IMR-90 (cell line): ENCODE measurements at regions not wholly inside any gene's neighbourhood (a gene's known extent, or its start where the extent isn't known, plus 50 kb on each side); places are given as distances from the start of the nearest gene placed in this dataset.

Experiments used
- ATAC-seq: fragments of 200-7000 bp; cut with Tn5 transposase; 2 replicates; pipeline ENCODE4 v1.9.1; 2020; ENCODE audit warnings: low read depth, mild to moderate bottlenecking, moderate library complexity
- BruUV-seq: library from RNA; stranded (reverse); fragments of 400-500 nt; replicated peaks from 2 replicates; lab custom pipeline; 2021; lab: Mats Ljungman, UMichigan
- CTCF ChIA-PET: fragments of 300-600 bp; formaldehyde crosslinking; extraction: SDS; loops from one replicate; lab custom pipeline; 2021; ENCODE audit warnings: antibody characterized with exemption; lab: Yijun Ruan, JAX
- POLR2A ChIA-PET: fragments of 300-600 bp; sonication (Branson Sonifier 250); formaldehyde crosslinking; loops from one replicate; lab custom pipeline; 2022; ENCODE audit warnings: antibody characterized with exemption; ENCODE audit not compliant: unreplicated experiment; lab: Charles Lee
- DNase-seq: peaks from one replicate; pipeline ENCODE4 v3.0.0; 2013
- H2AFZ ChIP-seq: replicated peaks from 2 replicates; pipeline ENCODE3; 2013; ENCODE audit warnings: low read length, mild to moderate bottlenecking; ENCODE audit not compliant: poor library complexity
- H2AK5ac ChIP-seq: 2 replicates; pipeline ENCODE4 v1.6.1; 2013; ENCODE audit warnings: low read depth, low read length, inconsistent platforms
- H2AK9ac ChIP-seq: replicated peaks from 2 replicates; pipeline ENCODE3; 2013; ENCODE audit warnings: mild to moderate bottlenecking, low read depth, low read length, moderate library complexity; ENCODE audit not compliant: poor library complexity
- H2BK120ac ChIP-seq: 2 replicates; pipeline ENCODE4 v1.6.1; 2013; ENCODE audit warnings: low read depth, low read length, inconsistent platforms
- H2BK15ac ChIP-seq: 3 replicates; pipeline ENCODE4 v1.6.1; 2013; ENCODE audit warnings: low read depth, low read length, inconsistent platforms
- H2BK20ac ChIP-seq: 2 replicates; pipeline ENCODE4 v1.6.1; 2013; ENCODE audit warnings: low read depth, mild to moderate bottlenecking, inconsistent platforms, low read length, moderate library complexity
- H2BK5ac ChIP-seq: 2 replicates; pipeline ENCODE4 v1.6.1; 2013; ENCODE audit warnings: mild to moderate bottlenecking, low read depth, low read length, inconsistent platforms; ENCODE audit not compliant: poor library complexity, severe bottlenecking
- H3K14ac ChIP-seq: replicated peaks from 2 replicates; pipeline ENCODE4 v1.6.1; 2013; ENCODE audit warnings: low read depth, low read length, inconsistent platforms
- H3K18ac ChIP-seq: 2 replicates; pipeline ENCODE4 v1.6.1; 2013; ENCODE audit warnings: low read depth, low read length, control low read depth
- H3K23ac ChIP-seq: 2 replicates; pipeline ENCODE4 v1.6.1; 2013; ENCODE audit warnings: low read depth, low read length, inconsistent platforms
- H3K27ac ChIP-seq: 2 replicates; pipeline ENCODE4 v1.5.1; 2013; ENCODE audit warnings: mild to moderate bottlenecking, control low read depth, low read length; ENCODE audit not compliant: insufficient read depth
- H3K27me3 ChIP-seq: 2 replicates; pipeline ENCODE4 v1.6.1; 2013; ENCODE audit warnings: low read length; ENCODE audit not compliant: control insufficient read depth, insufficient read depth
- H3K36me3 ChIP-seq: 2 replicates; pipeline ENCODE4 v1.6.1; 2013; ENCODE audit warnings: low read length, mixed read lengths; ENCODE audit not compliant: control insufficient read depth, insufficient read depth
- H3K4ac ChIP-seq: 2 replicates; pipeline ENCODE4 v1.6.1; 2013; ENCODE audit warnings: low read depth, low read length, inconsistent platforms
- H3K4me1 ChIP-seq: 2 replicates; pipeline ENCODE4 v1.6.1; 2013; ENCODE audit warnings: low read length, mixed read lengths; ENCODE audit not compliant: control insufficient read depth, insufficient read depth
- H3K4me2 ChIP-seq: 2 replicates; pipeline ENCODE4 v1.6.1; 2013; ENCODE audit warnings: low read depth, mild to moderate bottlenecking, control low read depth, low read length, moderate library complexity
- H3K4me3 ChIP-seq: 2 replicates; pipeline ENCODE4 v1.5.1; 2013; ENCODE audit warnings: low read depth, mild to moderate bottlenecking, control low read depth, low read length, moderate library complexity; ENCODE audit not compliant: insufficient read depth
- H3K56ac ChIP-seq: 2 replicates; pipeline ENCODE4 v1.6.1; 2013; ENCODE audit warnings: low read length, inconsistent platforms; ENCODE audit not compliant: insufficient read depth; ENCODE audit errors: extremely low read depth
- H3K79me1 ChIP-seq, 2 experiments: 2 replicates each; pipeline ENCODE4 v1.6.1; 2013; ENCODE audit warnings: low read length in 2 of 2, inconsistent platforms in 1 of 2, low read depth in 1 of 2
- H3K9ac ChIP-seq: 2 replicates; pipeline ENCODE4 v1.6.1; 2013; ENCODE audit warnings: low read depth, low read length, control low read depth
- H3K9me1 ChIP-seq: 2 replicates; pipeline ENCODE4 v1.6.1; 2013; ENCODE audit warnings: low read length, inconsistent platforms; ENCODE audit not compliant: insufficient read depth
- H3K9me3 ChIP-seq: 2 replicates; pipeline ENCODE4 v1.6.1; 2013; ENCODE audit warnings: low read length; ENCODE audit not compliant: control insufficient read depth, insufficient read depth
- H4K20me1 ChIP-seq: 2 replicates; pipeline ENCODE4 v1.6.1; 2013; ENCODE audit warnings: low read length, inconsistent platforms; ENCODE audit not compliant: insufficient read depth
- H4K5ac ChIP-seq: 2 replicates; pipeline ENCODE4 v1.6.1; 2013; ENCODE audit warnings: mild to moderate bottlenecking, low read depth, low read length, control low read depth
- H4K8ac ChIP-seq, 2 experiments: 2 replicates each; pipeline ENCODE4 v1.6.1; 2013; ENCODE audit warnings: low read depth in 2 of 2, low read length in 2 of 2, control low read depth in 1 of 2, inconsistent platforms in 1 of 2
- H4K91ac ChIP-seq: 2 replicates; pipeline ENCODE4 v1.6.1; 2013; ENCODE audit warnings: low read depth, low read length, inconsistent platforms; ENCODE audit not compliant: insufficient read depth
- BHLHE40 ChIP-seq: fragments of 150-350 bp; IDR thresholded peaks from 2 replicates; pipeline ENCODE4 v1.6.1; 2016; ENCODE audit warnings: mild to moderate bottlenecking, low read depth, low read length
- CHD1 ChIP-seq: IDR thresholded peaks from 2 replicates; pipeline ENCODE4 v1.6.1; 2012; ENCODE audit warnings: low read depth, low read length, improper control_type of control experiment
- FOS ChIP-seq: fragments of 150-350 bp; IDR thresholded peaks from 2 replicates; pipeline ENCODE4 v1.6.1; 2016; ENCODE audit warnings: low read depth, low read length
- MAFK ChIP-seq: IDR thresholded peaks from 2 replicates; pipeline ENCODE4 v1.6.1; 2012; ENCODE audit warnings: low read depth, low read length, improper control_type of control experiment
- MAZ ChIP-seq: IDR thresholded peaks from 2 replicates; pipeline ENCODE4 v1.6.1; 2012; ENCODE audit warnings: low read depth, mild to moderate bottlenecking, low read length, improper control_type of control experiment, moderate library complexity, borderline replicate concordance
- MXI1 ChIP-seq: IDR thresholded peaks from 2 replicates; pipeline ENCODE4 v1.6.1; 2012; ENCODE audit warnings: low read depth, mild to moderate bottlenecking, low read length, moderate library complexity, borderline replicate concordance
- NFE2L2 ChIP-seq: fragments of 150-350 bp; IDR thresholded peaks from 2 replicates; pipeline ENCODE4 v1.6.1; 2016; ENCODE audit warnings: low read depth, mild to moderate bottlenecking, low read length
- POLR2A ChIP-seq: IDR thresholded peaks from 2 replicates; pipeline ENCODE4 v1.6.1; 2012; ENCODE audit warnings: mild to moderate bottlenecking, low read depth, low read length
- RAD21 ChIP-seq: IDR thresholded peaks from 2 replicates; pipeline ENCODE4 v1.6.1; 2012; ENCODE audit warnings: low read length, improper control_type of control experiment
- RCOR1 ChIP-seq: IDR thresholded peaks from 2 replicates; pipeline ENCODE4 v1.6.1; 2012; ENCODE audit warnings: mild to moderate bottlenecking, low read length, improper control_type of control experiment; ENCODE audit not compliant: insufficient replicate concordance
- USF2 ChIP-seq: fragments of 150-350 bp; IDR thresholded peaks from 2 replicates; pipeline ENCODE4 v1.6.1; 2017; ENCODE audit warnings: mild to moderate bottlenecking, antibody characterized with exemption, low read length, low read depth
- WGBS, 2 experiments: methylation state at CpG; one replicate each; pipeline versions ENCODE4 v1.1.5 to v1.1.7; 2013; ENCODE audit warnings: missing lambda C conversion rate in 2 of 2; ENCODE audit not compliant: insufficient read length in 1 of 2; ENCODE audit errors: extremely low coverage in 2 of 2; 5-methylcytosine and 5-hydroxymethylcytosine counted together
- dilution Hi-C: fragments of 300-500 bp; cut with HindIII; formaldehyde crosslinking; loops from one replicate; pipeline ENCODE4 v1.14.3; 2018; ENCODE audit warnings: low sequenced_read_pairs; ENCODE audit not compliant: unreplicated experiment
- in situ Hi-C: fragments of 300-500 bp; cut with MboI; formaldehyde crosslinking; loops from 3 replicates; pipeline ENCODE4 v1.14.3; 2019; ENCODE audit warnings: low sequenced_read_pairs, inconsistent platforms, mixed read lengths
- intact Hi-C: fragments of 100-400 bp; cut with micrococcal nuclease; formaldehyde crosslinking; loops from 2 replicates; pipeline ENCODE4 v1.10.0; 2022

- peaks cover 15% of the 10 kb centered on the region for H3K4me1 ChIP-seq
- no peak overlapping the region for H4K8ac ChIP-seq
- ChIA-PET POLR2A (no interaction called here), CTCF (no interaction called here)
- WGBS, 2 experiments, result 100% methylated on average over 1 of the region's 12 CpGs; no CpG with 5 or more reads in 1 of the 2 experiments
- no peak overlapping the region for H3K27ac ChIP-seq
- no peak overlapping the region for H3K14ac ChIP-seq
- no peak overlapping the region for H4K91ac ChIP-seq
- H2BK5ac ChIP-seq, result no peak overlapping the region
- H3K9ac ChIP-seq, result no peak overlapping the region
- H2BK15ac ChIP-seq, result no peak overlapping the region
- H3K56ac ChIP-seq, result no peak overlapping the region
- BruUV-seq, result no TSS peak
- TF ChIP-seq MXI1 (no peak), MAFK (no peak), MAZ (no peak), USF2 (no peak), POLR2A (no peak), NFE2L2 (no peak), RCOR1 (no peak), RAD21 (no peak), FOS (no peak), CHD1 (no peak), BHLHE40 (no peak)
- peaks cover 14% of the 10 kb centered on the region for H3K9me1 ChIP-seq
- H3K9me3 ChIP-seq, result no peaks in the 10 kb centered on the region
- no peak overlapping the region for H3K4ac ChIP-seq
- no peaks in the 10 kb centered on the region for H3K79me1 ChIP-seq
- H3K23ac ChIP-seq, result no peak overlapping the region
- in situ Hi-C loops, result no loop called here
- no peak overlapping the region for H2BK20ac ChIP-seq
- no peak overlapping the region for H3K4me3 ChIP-seq
- ATAC-seq (no peak), DNase-seq (no peak)
- no peak overlapping the region for H3K4me2 ChIP-seq
- H3K36me3 ChIP-seq, result no peaks in the 10 kb centered on the region
- no peak overlapping the region for H2BK120ac ChIP-seq
- H2AK5ac ChIP-seq, result no peak overlapping the region
- intact Hi-C loops, result no loop called here
- dilution Hi-C loops, result no loop called here
- H2AK9ac ChIP-seq, result no peak overlapping the region
- H4K5ac ChIP-seq, result no peak overlapping the region
- H4K20me1 ChIP-seq, result 0 out of 2 replicates have a peak, but pooled peaks cover 3% of the 10 kb centered on the region
- H3K27me3 ChIP-seq, result peaks cover 7% of the 10 kb centered on the region
- no peak overlapping the region for H2AFZ ChIP-seq
- H3K18ac ChIP-seq, result no peak overlapping the region
Measured at GRCh38 chr16:86774931-86775330, 196.6 kb downstream of the FOXL1 start.
